Astrocyte of the cerebellum (primary cell): ENCODE measurements at regions not wholly inside any gene's neighbourhood (a gene's known extent, or its start where the extent isn't known, plus 50 kb on each side); places are given as distances from the start of the nearest gene placed in this dataset.

Experiments used
- DNase-seq: peaks from one replicate; pipeline ENCODE4 v3.0.0-alpha.2; 2011; ENCODE audit warnings: low read depth
- H3K4me3 ChIP-seq: 2 replicates; pipeline ENCODE4 v1.5.1; 2011; ENCODE audit warnings: mild to moderate bottlenecking, low read depth, low read length, moderate library complexity
- CTCF ChIP-seq: IDR thresholded peaks from 2 replicates; pipeline ENCODE4 v1.5.1; 2012; ENCODE audit warnings: low read length, low read depth, moderate library complexity, mild to moderate bottlenecking; ENCODE audit errors: missing control alignments
- in situ Hi-C: cut with HindIII; loops from 2 replicates; pipeline ENCODE4 v1.10.0; 2017; ENCODE audit warnings: low sequenced_read_pairs

- no peak for TF ChIP-seq CTCF
- in situ Hi-C loops = no loop called here
- DNase-seq = no peak
- no peak overlapping the region for H3K4me3 ChIP-seq
Measured at GRCh38 chr9:16303506-16303905, 567.0 kb downstream of the BNC2 start.

- no peak for DNase-seq
- in situ Hi-C loops = no loop called here
- no peak overlapping the region for H3K4me3 ChIP-seq
- TF ChIP-seq CTCF = no peak
Measured at GRCh38 chr9:16304301-16304700, 566.2 kb downstream of the BNC2 start.

- no peak for DNase-seq
- in situ Hi-C loops = no loop called here
- TF ChIP-seq CTCF = no peak
- no peak overlapping the region for H3K4me3 ChIP-seq
Measured at GRCh38 chr9:16306586-16306985, 563.9 kb downstream of the BNC2 start.

GRCh38 chr9:16307626-16308195, 562.8 kb downstream of the BNC2 start:
- in situ Hi-C loops = no loop called here
- H3K4me3 ChIP-seq = no peak overlapping the region
- no peak for DNase-seq
- TF ChIP-seq CTCF = no peak

GRCh38 chr9:16308645-16309044, 561.8 kb downstream of the BNC2 start:
- in situ Hi-C loops = no loop called here
- H3K4me3 ChIP-seq = no peak overlapping the region
- no peak for DNase-seq
- no peak for TF ChIP-seq CTCF

GRCh38 chr9:16309082-16309468, 561.4 kb downstream of the BNC2 start:
- no peak overlapping the region for H3K4me3 ChIP-seq
- DNase-seq = no peak
- in situ Hi-C loops = no loop called here
- no peak for TF ChIP-seq CTCF
